OCI-LY1 (cell line): ENCODE measurements at regions not wholly inside any gene's neighbourhood (a gene's known extent, or its start where the extent isn't known, plus 50 kb on each side); places are given as distances from the start of the nearest gene placed in this dataset.

ENCODE experiments used
- H2AFZ ChIP-seq: fragments of 200-600 bp; sonication (generic), shearing (Covaris generic); 2 replicates; pipeline ENCODE4 v1.6.0; 2014; ENCODE audit warnings: antibody characterized with exemption, mild to moderate bottlenecking, low read length
- H3F3A ChIP-seq: fragments of 200-600 bp; sonication (generic), shearing (Covaris generic); 2 replicates; pipeline ENCODE4 v1.6.0; 2014; ENCODE audit warnings: mild to moderate bottlenecking, antibody characterized with exemption, low read length, moderate library complexity; ENCODE audit not compliant: insufficient read depth
- H3K27ac ChIP-seq: fragments of 200-600 bp; sonication (generic); 2 replicates; pipeline ENCODE4 v1.5.1; 2014; ENCODE audit warnings: low read length, mixed run types, mild to moderate bottlenecking, low read depth; ENCODE audit not compliant: poor library complexity, severe bottlenecking
- H3K27me3 ChIP-seq: fragments of 200-600 bp; sonication (generic); 2 replicates; pipeline ENCODE4 v1.6.0; 2014; ENCODE audit warnings: antibody characterized with exemption, mild to moderate bottlenecking, low read length, moderate library complexity; ENCODE audit not compliant: insufficient read depth
- H3K36me3 ChIP-seq: fragments of 200-600 bp; sonication (generic); 2 replicates; pipeline ENCODE4 v1.6.1; 2014; ENCODE audit warnings: mild to moderate bottlenecking, antibody characterized with exemption, low read length, moderate library complexity, mixed read lengths; ENCODE audit not compliant: insufficient read depth
- H3K4me1 ChIP-seq: fragments of 200-600 bp; sonication (generic); 2 replicates; pipeline ENCODE4 v1.5.1; 2014; ENCODE audit warnings: mild to moderate bottlenecking, low read length, moderate library complexity; ENCODE audit not compliant: insufficient read depth, severe bottlenecking
- H3K4me2 ChIP-seq: fragments of 200-600 bp; sonication (generic), shearing (Covaris generic); 2 replicates; pipeline ENCODE4 v1.6.1; 2014; ENCODE audit warnings: low read length
- H3K4me3 ChIP-seq: fragments of 200-600 bp; sonication (generic); 2 replicates; pipeline ENCODE4 v1.5.1; 2014; ENCODE audit warnings: low read length, low read depth, mild to moderate bottlenecking, mixed read lengths; ENCODE audit not compliant: poor library complexity, severe bottlenecking
- H3K79me2 ChIP-seq: fragments of 200-600 bp; shearing (Covaris generic); 2 replicates; pipeline ENCODE4 v1.6.1; 2016; ENCODE audit warnings: mixed run types, low read length, mixed read lengths; ENCODE audit not compliant: insufficient read depth
- H3K9ac ChIP-seq: fragments of 200-600 bp; sonication (generic), shearing (Covaris generic); 2 replicates; pipeline ENCODE4 v1.6.1; 2014; ENCODE audit warnings: mild to moderate bottlenecking, low read length, mixed read lengths
- H3K9me2 ChIP-seq: fragments of 200-600 bp; sonication (generic), shearing (Covaris generic); 2 replicates; pipeline ENCODE4 v1.6.1; 2014; ENCODE audit warnings: low read depth, mild to moderate bottlenecking, low read length, mixed read lengths
- H3K9me3 ChIP-seq: fragments of 200-600 bp; shearing (Covaris generic); 2 replicates; pipeline ENCODE4 v1.6.1; 2014; ENCODE audit warnings: low read length, mixed read lengths
- H4K20me1 ChIP-seq: fragments of 200-600 bp; sonication (generic), shearing (Covaris generic); 2 replicates; pipeline ENCODE4 v1.6.0; 2016; ENCODE audit warnings: mild to moderate bottlenecking, low read length; ENCODE audit not compliant: insufficient read depth
- CTCF ChIP-seq: fragments of 200-600 bp; sonication (generic), shearing (Covaris generic); IDR thresholded peaks from 2 replicates; pipeline ENCODE4 v1.5.1; 2017; ENCODE audit warnings: mild to moderate bottlenecking, antibody characterized with exemption, low read length, moderate library complexity, mixed read lengths
- EZH2 ChIP-seq: fragments of 200-600 bp; sonication (generic), shearing (Covaris generic); IDR thresholded peaks from 2 replicates; pipeline ENCODE4 v1.8.0; 2017; ENCODE audit warnings: borderline replicate concordance, mixed run types, mild to moderate bottlenecking, antibody characterized with exemption, low read length, moderate library complexity, mixed read lengths

GRCh38 chr7:155247479-155248365 lies 50.0 kb upstream of the INSIG1 start:
- TF ChIP-seq EZH2 (no peak), CTCF (no peak)
- no peak overlapping the region for H2AFZ ChIP-seq
- no peaks in the 10 kb centered on the region for H3F3A ChIP-seq
- H3K4me1 ChIP-seq: no peaks in the 10 kb centered on the region
- H4K20me1 ChIP-seq: no peaks in the 10 kb centered on the region
- H3K27me3 ChIP-seq: peaks cover 44% of the 10 kb centered on the region; the same call in 1 of the 2 replicates
- no peaks in the 10 kb centered on the region for H3K9me2 ChIP-seq
- no peaks in the 10 kb centered on the region for H3K79me2 ChIP-seq
- H3K27ac ChIP-seq: no peak overlapping the region
- H3K4me2 ChIP-seq: no peak overlapping the region
- no peak overlapping the region for H3K9ac ChIP-seq
- peaks cover 3% of the 10 kb centered on the region; the same call in 1 of the 2 replicates for H3K9me3 ChIP-seq
- no peaks in the 10 kb centered on the region for H3K36me3 ChIP-seq
- H3K4me3 ChIP-seq: no peak overlapping the region
